Choroid plexus epithelial cell (primary cell): ENCODE measurements at regions not wholly inside any gene's neighbourhood (a gene's known extent, or its start where the extent isn't known, plus 50 kb on each side); places are given as distances from the start of the nearest gene placed in this dataset.

Source experiments
- DNase-seq: peaks from one replicate; pipeline ENCODE4 v3.0.0-alpha.2; 2010; ENCODE audit warnings: low read depth
- H3K4me3 ChIP-seq: 2 replicates; pipeline ENCODE4 v1.5.1; 2011; ENCODE audit warnings: low read depth, mild to moderate bottlenecking, control low read depth, low read length, moderate library complexity
- CTCF ChIP-seq: conservative IDR thresholded peaks from 2 replicates; pipeline ENCODE4 v1.5.1; 2011; ENCODE audit warnings: low read depth, mild to moderate bottlenecking, control low read depth, inconsistent platforms, low read length, moderate library complexity

- TF ChIP-seq CTCF, result no peak
- H3K4me3 ChIP-seq, result no peak overlapping the region
- no peak for DNase-seq
Measured at GRCh38 chr16:35305476-35305875, 1846.1 kb downstream of the TP53TG3F start.

DNA sequence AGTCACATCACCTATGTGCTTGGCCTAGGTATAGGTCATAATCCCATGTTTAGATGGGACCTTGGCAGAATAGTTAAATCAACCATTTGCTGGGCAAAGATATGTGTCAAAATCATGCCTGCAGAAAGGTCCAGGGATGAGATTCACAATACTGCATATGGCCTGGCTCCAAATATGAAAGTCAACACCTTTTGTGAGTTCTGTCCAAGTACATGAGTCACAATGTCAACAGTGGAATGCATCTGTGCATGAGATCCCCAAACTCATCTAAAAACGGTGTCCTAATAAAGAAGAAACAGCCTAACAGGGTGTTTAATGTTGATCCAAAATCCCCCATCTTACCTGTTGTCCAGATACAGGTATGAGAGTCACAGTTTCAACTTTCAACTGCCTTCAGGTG lies 1847.5 kb downstream of the TP53TG3F start:
- no peak for DNase-seq
- no peak overlapping the region for H3K4me3 ChIP-seq
- TF ChIP-seq CTCF, result no peak

DNA sequence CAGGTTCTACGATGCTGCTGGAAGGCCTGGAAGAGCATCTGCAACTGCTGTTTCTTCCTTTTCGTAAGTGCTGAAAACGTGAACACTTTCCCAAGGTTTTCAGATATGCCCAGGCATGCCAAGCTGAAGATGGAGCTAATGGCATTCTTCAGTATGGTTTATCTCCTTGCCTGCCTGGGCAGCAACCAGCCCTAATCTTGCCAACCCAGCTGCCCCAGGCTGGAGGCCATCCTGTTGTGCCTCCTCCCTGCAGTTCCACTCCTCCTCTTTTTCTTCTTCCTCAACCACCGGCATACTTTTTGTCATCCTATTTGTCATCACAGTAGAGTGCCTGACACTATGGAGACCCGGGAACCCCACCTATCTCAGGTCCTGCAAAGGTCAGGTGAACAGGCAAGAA lies 1849.3 kb downstream of the TP53TG3F start:
- TF ChIP-seq CTCF, result no peak
- DNase-seq, result no peak
- no peak overlapping the region for H3K4me3 ChIP-seq

DNA sequence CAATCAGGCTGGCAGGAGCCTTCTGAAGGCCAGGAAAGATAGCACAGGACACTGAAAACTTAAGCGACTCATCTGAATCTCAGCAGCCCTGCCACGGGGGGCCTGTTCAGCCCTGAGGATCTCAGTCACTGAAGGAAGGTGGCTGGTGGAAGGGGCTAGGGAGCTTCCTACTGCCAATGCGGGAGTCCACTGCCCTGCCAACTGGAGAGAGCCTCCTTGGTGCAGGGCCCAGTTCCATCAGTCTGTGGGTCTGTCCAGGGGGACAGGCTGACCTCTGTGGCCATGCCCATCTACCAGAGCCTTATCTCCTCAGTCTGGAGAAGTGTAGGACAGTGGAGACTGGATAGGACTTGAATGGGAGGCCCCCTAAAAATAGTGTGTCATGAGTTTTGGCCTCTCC lies 1851.6 kb downstream of the TP53TG3F start:
- H3K4me3 ChIP-seq, result no peak overlapping the region
- DNase-seq, result no peak
- TF ChIP-seq CTCF, result no peak

- DNase-seq, result no peak
- H3K4me3 ChIP-seq, result no peak overlapping the region
- TF ChIP-seq CTCF, result no peak
Measured at GRCh38 chr16:35311475-35311874, 1852.1 kb downstream of the TP53TG3F start.

DNA sequence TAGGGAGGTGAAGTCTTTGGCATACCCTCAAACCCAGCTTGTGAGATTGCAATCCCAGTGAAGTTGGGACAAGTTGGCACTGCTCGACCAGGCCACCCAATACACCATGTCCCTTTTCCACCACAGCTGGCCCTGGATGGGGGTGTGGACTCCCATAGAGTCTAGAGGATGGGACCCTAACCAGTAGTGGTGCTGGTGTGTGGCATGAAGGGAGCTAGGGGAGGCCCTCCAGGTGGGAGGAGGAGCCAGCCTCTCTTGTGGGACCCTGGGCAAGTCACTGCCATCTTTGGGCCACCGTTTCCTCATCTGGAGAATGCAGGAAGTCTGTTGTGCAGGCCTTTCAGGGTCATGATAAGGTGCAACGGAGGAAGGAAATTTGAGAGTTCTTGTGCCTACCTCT lies 1854.9 kb downstream of the TP53TG3F start:
- TF ChIP-seq CTCF, result no peak
- H3K4me3 ChIP-seq, result no peak overlapping the region
- no peak for DNase-seq

- TF ChIP-seq CTCF, result no peak
- no peak for DNase-seq
- no peak overlapping the region for H3K4me3 ChIP-seq
Measured at GRCh38 chr16:35319536-35320192, 1860.3 kb downstream of the TP53TG3F start.
